ENCODE measurements at regions not wholly inside any gene's neighbourhood (a gene's known extent, or its start where the extent isn't known, plus 50 kb on each side); places are given as distances from the start of the nearest gene placed in this dataset.

DNA sequence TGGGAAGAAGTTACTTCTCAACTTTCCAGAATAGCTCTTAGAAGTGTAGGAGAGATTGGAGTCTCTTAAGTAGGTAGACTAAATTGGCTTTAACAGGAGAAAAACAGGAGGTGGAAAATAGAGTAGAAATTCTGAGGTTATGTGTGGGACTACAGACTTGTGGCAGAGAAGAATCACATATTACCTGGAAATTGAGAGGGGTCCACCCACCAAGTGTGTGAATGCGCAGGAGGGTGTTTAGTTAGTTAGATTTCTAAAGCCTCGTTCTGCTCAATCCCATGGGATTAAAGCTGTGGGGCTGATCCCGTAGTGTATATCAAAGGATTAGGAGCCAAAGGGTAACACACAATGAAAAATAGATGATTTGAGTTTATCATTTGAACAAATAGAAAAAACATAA is 319.1 kb downstream of the TRIB2 start:
- TF ChIP-seq, protein P1, sequence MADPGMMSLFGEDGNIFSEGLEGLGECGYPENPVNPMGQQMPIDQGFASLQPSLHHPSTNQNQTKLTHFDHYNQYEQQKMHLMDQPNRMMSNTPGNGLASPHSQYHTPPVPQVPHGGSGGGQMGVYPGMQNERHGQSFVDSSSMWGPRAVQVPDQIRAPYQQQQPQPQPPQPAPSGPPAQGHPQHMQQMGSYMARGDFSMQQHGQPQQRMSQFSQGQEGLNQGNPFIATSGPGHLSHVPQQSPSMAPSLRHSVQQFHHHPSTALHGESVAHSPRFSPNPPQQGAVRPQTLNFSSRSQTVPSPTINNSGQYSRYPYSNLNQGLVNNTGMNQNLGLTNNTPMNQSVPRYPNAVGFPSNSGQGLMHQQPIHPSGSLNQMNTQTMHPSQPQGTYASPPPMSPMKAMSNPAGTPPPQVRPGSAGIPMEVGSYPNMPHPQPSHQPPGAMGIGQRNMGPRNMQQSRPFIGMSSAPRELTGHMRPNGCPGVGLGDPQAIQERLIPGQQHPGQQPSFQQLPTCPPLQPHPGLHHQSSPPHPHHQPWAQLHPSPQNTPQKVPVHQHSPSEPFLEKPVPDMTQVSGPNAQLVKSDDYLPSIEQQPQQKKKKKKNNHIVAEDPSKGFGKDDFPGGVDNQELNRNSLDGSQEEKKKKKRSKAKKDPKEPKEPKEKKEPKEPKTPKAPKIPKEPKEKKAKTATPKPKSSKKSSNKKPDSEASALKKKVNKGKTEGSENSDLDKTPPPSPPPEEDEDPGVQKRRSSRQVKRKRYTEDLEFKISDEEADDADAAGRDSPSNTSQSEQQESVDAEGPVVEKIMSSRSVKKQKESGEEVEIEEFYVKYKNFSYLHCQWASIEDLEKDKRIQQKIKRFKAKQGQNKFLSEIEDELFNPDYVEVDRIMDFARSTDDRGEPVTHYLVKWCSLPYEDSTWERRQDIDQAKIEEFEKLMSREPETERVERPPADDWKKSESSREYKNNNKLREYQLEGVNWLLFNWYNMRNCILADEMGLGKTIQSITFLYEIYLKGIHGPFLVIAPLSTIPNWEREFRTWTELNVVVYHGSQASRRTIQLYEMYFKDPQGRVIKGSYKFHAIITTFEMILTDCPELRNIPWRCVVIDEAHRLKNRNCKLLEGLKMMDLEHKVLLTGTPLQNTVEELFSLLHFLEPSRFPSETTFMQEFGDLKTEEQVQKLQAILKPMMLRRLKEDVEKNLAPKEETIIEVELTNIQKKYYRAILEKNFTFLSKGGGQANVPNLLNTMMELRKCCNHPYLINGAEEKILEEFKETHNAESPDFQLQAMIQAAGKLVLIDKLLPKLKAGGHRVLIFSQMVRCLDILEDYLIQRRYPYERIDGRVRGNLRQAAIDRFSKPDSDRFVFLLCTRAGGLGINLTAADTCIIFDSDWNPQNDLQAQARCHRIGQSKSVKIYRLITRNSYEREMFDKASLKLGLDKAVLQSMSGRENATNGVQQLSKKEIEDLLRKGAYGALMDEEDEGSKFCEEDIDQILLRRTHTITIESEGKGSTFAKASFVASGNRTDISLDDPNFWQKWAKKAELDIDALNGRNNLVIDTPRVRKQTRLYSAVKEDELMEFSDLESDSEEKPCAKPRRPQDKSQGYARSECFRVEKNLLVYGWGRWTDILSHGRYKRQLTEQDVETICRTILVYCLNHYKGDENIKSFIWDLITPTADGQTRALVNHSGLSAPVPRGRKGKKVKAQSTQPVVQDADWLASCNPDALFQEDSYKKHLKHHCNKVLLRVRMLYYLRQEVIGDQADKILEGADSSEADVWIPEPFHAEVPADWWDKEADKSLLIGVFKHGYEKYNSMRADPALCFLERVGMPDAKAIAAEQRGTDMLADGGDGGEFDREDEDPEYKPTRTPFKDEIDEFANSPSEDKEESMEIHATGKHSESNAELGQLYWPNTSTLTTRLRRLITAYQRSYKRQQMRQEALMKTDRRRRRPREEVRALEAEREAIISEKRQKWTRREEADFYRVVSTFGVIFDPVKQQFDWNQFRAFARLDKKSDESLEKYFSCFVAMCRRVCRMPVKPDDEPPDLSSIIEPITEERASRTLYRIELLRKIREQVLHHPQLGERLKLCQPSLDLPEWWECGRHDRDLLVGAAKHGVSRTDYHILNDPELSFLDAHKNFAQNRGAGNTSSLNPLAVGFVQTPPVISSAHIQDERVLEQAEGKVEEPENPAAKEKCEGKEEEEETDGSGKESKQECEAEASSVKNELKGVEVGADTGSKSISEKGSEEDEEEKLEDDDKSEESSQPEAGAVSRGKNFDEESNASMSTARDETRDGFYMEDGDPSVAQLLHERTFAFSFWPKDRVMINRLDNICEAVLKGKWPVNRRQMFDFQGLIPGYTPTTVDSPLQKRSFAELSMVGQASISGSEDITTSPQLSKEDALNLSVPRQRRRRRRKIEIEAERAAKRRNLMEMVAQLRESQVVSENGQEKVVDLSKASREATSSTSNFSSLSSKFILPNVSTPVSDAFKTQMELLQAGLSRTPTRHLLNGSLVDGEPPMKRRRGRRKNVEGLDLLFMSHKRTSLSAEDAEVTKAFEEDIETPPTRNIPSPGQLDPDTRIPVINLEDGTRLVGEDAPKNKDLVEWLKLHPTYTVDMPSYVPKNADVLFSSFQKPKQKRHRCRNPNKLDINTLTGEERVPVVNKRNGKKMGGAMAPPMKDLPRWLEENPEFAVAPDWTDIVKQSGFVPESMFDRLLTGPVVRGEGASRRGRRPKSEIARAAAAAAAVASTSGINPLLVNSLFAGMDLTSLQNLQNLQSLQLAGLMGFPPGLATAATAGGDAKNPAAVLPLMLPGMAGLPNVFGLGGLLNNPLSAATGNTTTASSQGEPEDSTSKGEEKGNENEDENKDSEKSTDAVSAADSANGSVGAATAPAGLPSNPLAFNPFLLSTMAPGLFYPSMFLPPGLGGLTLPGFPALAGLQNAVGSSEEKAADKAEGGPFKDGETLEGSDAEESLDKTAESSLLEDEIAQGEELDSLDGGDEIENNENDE (IDR thresholded peaks at IDR 0.05; ENCODE audit: low read depth, low read length), result no peak
- no peak for TF ChIP-seq SIN3B (IDR thresholded peaks at IDR 0.05; ENCODE audit: low read depth)
- no peak for TF ChIP-seq ZZZ3 (IDR thresholded peaks at IDR 0.05)
- TF ChIP-seq, protein P2, sequence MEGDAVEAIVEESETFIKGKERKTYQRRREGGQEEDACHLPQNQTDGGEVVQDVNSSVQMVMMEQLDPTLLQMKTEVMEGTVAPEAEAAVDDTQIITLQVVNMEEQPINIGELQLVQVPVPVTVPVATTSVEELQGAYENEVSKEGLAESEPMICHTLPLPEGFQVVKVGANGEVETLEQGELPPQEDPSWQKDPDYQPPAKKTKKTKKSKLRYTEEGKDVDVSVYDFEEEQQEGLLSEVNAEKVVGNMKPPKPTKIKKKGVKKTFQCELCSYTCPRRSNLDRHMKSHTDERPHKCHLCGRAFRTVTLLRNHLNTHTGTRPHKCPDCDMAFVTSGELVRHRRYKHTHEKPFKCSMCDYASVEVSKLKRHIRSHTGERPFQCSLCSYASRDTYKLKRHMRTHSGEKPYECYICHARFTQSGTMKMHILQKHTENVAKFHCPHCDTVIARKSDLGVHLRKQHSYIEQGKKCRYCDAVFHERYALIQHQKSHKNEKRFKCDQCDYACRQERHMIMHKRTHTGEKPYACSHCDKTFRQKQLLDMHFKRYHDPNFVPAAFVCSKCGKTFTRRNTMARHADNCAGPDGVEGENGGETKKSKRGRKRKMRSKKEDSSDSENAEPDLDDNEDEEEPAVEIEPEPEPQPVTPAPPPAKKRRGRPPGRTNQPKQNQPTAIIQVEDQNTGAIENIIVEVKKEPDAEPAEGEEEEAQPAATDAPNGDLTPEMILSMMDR (IDR thresholded peaks at IDR 0.05 in 2 of 3, conservative IDR thresholded peaks at IDR 0.05 in 1 of 3; ENCODE audit: insufficient read depth in 2 of 3, low read depth in 1 of 3, low read length in 3 of 3), result no peak
- no peak for TF ChIP-seq EZH2 (IDR thresholded peaks at IDR 0.05; ENCODE audit: borderline replicate concordance, low read depth, low read length)
- TF ChIP-seq EGR1 (conservative IDR thresholded peaks at IDR 0.05), result no peak
- TF ChIP-seq HMBOX1 (IDR thresholded peaks at IDR 0.05), result no peak
- TF ChIP-seq, protein P3, sequence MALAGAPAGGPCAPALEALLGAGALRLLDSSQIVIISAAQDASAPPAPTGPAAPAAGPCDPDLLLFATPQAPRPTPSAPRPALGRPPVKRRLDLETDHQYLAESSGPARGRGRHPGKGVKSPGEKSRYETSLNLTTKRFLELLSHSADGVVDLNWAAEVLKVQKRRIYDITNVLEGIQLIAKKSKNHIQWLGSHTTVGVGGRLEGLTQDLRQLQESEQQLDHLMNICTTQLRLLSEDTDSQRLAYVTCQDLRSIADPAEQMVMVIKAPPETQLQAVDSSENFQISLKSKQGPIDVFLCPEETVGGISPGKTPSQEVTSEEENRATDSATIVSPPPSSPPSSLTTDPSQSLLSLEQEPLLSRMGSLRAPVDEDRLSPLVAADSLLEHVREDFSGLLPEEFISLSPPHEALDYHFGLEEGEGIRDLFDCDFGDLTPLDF (CRISPR knock-in tag; IDR thresholded peaks at IDR 0.05), result no peak
- no peak for TF ChIP-seq TGIF2 (CRISPR knock-in tag; IDR thresholded peaks at IDR 0.05)
- no peak for TF ChIP-seq SIX5 (IDR thresholded peaks at IDR 0.05; ENCODE audit: borderline replicate concordance in 1 of 2, insufficient read depth in 1 of 2, low read depth in 1 of 2, low read length in 2 of 2)
- no peak for TF ChIP-seq CREM (IDR thresholded peaks at IDR 0.05; ENCODE audit: low read depth)
- no peak for TF ChIP-seq JUN (IDR thresholded peaks at IDR 0.05; ENCODE audit: borderline replicate concordance, low read depth, low read length)
- TF ChIP-seq JUN (CRISPR knock-in tag; IDR thresholded peaks at IDR 0.05; ENCODE audit: borderline replicate concordance), result no peak
- TF ChIP-seq HNRNPL (IDR thresholded peaks at IDR 0.05; ENCODE audit: low read depth, low read length), result no peak
